ENCODE measurements at regions not wholly inside any gene's neighbourhood (a gene's known extent, or its start where the extent isn't known, plus 50 kb on each side); places are given as distances from the start of the nearest gene placed in this dataset.

GRCh38 chr2:195450552-195451113 is 206.4 kb upstream of the SLC39A10 start:
- DNase-seq (ENCODE audit: insufficient read length, low spot score) (no peak), FAIRE-seq (no peak)
- no peak for TF ChIP-seq CTCF (IDR thresholded peaks at IDR 0.05; ENCODE audit: insufficient read depth, missing control alignments)

GRCh38 chr2:195447323-195447975 is 209.6 kb upstream of the SLC39A10 start:
- no peak for FAIRE-seq
- DNase-seq (ENCODE audit: insufficient read length, low spot score): no peak
- no peak for TF ChIP-seq CTCF (IDR thresholded peaks at IDR 0.05; ENCODE audit: insufficient read depth, missing control alignments)

- DNase-seq (ENCODE audit: insufficient read length, low spot score): no peak
- FAIRE-seq: no peak
- no peak for TF ChIP-seq CTCF (IDR thresholded peaks at IDR 0.05; ENCODE audit: insufficient read depth, missing control alignments)
Measured at GRCh38 chr2:195445639-195446038, 211.4 kb upstream of the SLC39A10 start.

- DNase-seq (ENCODE audit: insufficient read length, low spot score): no peak
- no peak for TF ChIP-seq CTCF (IDR thresholded peaks at IDR 0.05; ENCODE audit: insufficient read depth, missing control alignments)
- FAIRE-seq: no peak
Measured at GRCh38 chr2:195443926-195444325, 213.1 kb upstream of the SLC39A10 start.

GRCh38 chr2:195442458-195443175 is 214.4 kb upstream of the SLC39A10 start:
- DNase-seq (ENCODE audit: insufficient read length, low spot score) (no peak), FAIRE-seq (no peak)
- TF ChIP-seq CTCF (IDR thresholded peaks at IDR 0.05; ENCODE audit: insufficient read depth, missing control alignments): no peak

- FAIRE-seq (no peak), DNase-seq (ENCODE audit: insufficient read length, low spot score) (no peak)
- no peak for TF ChIP-seq CTCF (IDR thresholded peaks at IDR 0.05; ENCODE audit: insufficient read depth, missing control alignments)
Measured at GRCh38 chr2:195438692-195439091, 218.3 kb upstream of the SLC39A10 start.

GRCh38 chr2:195437521-195437920 is 219.5 kb upstream of the SLC39A10 start:
- FAIRE-seq (no peak), DNase-seq (ENCODE audit: insufficient read length, low spot score) (no peak)
- no peak for TF ChIP-seq CTCF (IDR thresholded peaks at IDR 0.05; ENCODE audit: insufficient read depth, missing control alignments)

Data from D721Med (cell line).